Adrenal gland (tissue), 5 donors: ENCODE measurements at regions not wholly inside any gene's neighbourhood (a gene's known extent, or its start where the extent isn't known, plus 50 kb on each side); places are given as distances from the start of the nearest gene placed in this dataset.

Experiments
- POLR2A ChIP-seq, 2 donors: fragments of 450-650 bp; IDR thresholded peaks; one replicate each; pipeline ENCODE4 v1.6.1; 2017; ENCODE audit warnings: antibody characterized with exemption in 2 of 2, mild to moderate bottlenecking in 2 of 2, moderate library complexity in 1 of 2
- TF ChIP-seq, protein P1 (sequence below), 6 experiments: fragments of 450-650 bp in 4 of 6; fragments of 200-600 bp in 2 of 6; sonication (generic) in 1 of 6; IDR thresholded peaks; 1 replicate in 5 of 6; 2 replicates in 1 of 6; pipeline versions ENCODE4 v1.5.1 to v1.8.0; 2016 to 2021; ENCODE audit warnings: antibody characterized with exemption in 6 of 6, mild to moderate bottlenecking in 2 of 6, moderate library complexity in 1 of 6
- donor health status: DM: no; HTN: no; CAD: no.

DNA sequence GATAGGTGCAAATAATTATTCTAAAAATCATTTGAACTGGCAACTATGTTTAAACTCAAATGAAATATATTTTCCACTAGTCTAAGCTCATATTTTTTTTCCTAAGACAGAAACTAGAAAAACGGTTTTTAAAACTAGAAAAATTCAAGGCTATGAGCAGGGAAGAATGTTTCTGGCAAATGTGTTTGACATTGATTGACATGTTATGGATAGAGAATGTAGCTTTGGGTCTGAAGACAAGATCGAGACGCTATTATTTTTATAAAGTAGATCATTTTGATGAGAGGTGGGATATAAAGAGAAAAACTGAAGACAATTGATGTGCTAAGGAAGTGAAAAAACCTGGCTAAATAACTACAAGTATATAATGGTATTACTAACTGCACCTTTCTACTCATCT lies 415.2 kb downstream of the GABRB3 start:
- TF ChIP-seq POLR2A (IDR thresholded peaks at IDR 0.05): no peak
- TF ChIP-seq, protein P1, sequence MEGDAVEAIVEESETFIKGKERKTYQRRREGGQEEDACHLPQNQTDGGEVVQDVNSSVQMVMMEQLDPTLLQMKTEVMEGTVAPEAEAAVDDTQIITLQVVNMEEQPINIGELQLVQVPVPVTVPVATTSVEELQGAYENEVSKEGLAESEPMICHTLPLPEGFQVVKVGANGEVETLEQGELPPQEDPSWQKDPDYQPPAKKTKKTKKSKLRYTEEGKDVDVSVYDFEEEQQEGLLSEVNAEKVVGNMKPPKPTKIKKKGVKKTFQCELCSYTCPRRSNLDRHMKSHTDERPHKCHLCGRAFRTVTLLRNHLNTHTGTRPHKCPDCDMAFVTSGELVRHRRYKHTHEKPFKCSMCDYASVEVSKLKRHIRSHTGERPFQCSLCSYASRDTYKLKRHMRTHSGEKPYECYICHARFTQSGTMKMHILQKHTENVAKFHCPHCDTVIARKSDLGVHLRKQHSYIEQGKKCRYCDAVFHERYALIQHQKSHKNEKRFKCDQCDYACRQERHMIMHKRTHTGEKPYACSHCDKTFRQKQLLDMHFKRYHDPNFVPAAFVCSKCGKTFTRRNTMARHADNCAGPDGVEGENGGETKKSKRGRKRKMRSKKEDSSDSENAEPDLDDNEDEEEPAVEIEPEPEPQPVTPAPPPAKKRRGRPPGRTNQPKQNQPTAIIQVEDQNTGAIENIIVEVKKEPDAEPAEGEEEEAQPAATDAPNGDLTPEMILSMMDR (IDR thresholded peaks at IDR 0.05): no peak
